NOMO-1 treated with dmso at 0.1 percent for 144 hours (cell line): ENCODE measurements at regions not wholly inside any gene's neighbourhood (a gene's known extent, or its start where the extent isn't known, plus 50 kb on each side); places are given as distances from the start of the nearest gene placed in this dataset.
"Not testable (repeated sequence)": the region's sequence is repeated elsewhere in the genome, so short reads cannot be mapped to it uniquely, and the experiment has no call there.

Experiments used
- DNase-seq: peaks from one replicate; lab custom pipeline; 2025; ENCODE audit not compliant: unreplicated experiment; lab: John Stamatoyannopoulos, UW

GRCh38 chr11:112637076-112637475 is 324.1 kb upstream of the NCAM1 start:
- no peak for DNase-seq

- DNase-seq = no peak
These were observed 323.3 kb upstream of the NCAM1 start for GRCh38 chr11:112637876-112638275.

- DNase-seq = no peak
These were observed 321.8 kb upstream of the NCAM1 start for GRCh38 chr11:112639469-112639868.

GRCh38 chr11:112643416-112643815 is 317.8 kb upstream of the NCAM1 start:
- DNase-seq = no peak

GRCh38 chr11:112644410-112645131 is 316.6 kb upstream of the NCAM1 start:
- DNase-seq = peak; percentile 54

GRCh38 chr11:112649856-112650255 is 311.4 kb upstream of the NCAM1 start:
- no peak for DNase-seq

GRCh38 chr11:112650527-112650926 is 310.7 kb upstream of the NCAM1 start:
- DNase-seq = no peak

GRCh38 chr11:112651386-112651785 is 309.8 kb upstream of the NCAM1 start:
- DNase-seq = no peak

- no peak for DNase-seq
These were observed 308.3 kb upstream of the NCAM1 start for GRCh38 chr11:112652786-112653390.

GRCh38 chr11:112655371-112655770 is 305.8 kb upstream of the NCAM1 start:
- DNase-seq = no peak

GRCh38 chr11:112656772-112657428 is 304.3 kb upstream of the NCAM1 start:
- DNase-seq = no peak

GRCh38 chr11:112658431-112658878 is 302.8 kb upstream of the NCAM1 start:
- no peak for DNase-seq

- DNase-seq = no peak
These were observed 300.1 kb upstream of the NCAM1 start for GRCh38 chr11:112661146-112661545.

GRCh38 chr11:112661571-112661970 is 299.6 kb upstream of the NCAM1 start:
- DNase-seq = no peak

- DNase-seq = no peak
These were observed 298.7 kb upstream of the NCAM1 start for GRCh38 chr11:112662554-112662953.

GRCh38 chr11:112663947-112664634 is 297.1 kb upstream of the NCAM1 start:
- DNase-seq = no peak

GRCh38 chr11:112665291-112665690 is 295.9 kb upstream of the NCAM1 start:
- DNase-seq = no peak

- no peak for DNase-seq
These were observed 295.0 kb upstream of the NCAM1 start for GRCh38 chr11:112666253-112666652.

- no peak for DNase-seq
These were observed 290.2 kb upstream of the NCAM1 start for GRCh38 chr11:112670806-112671570.

- not testable (repeated sequence) for DNase-seq
These were observed 287.8 kb upstream of the NCAM1 start for GRCh38 chr11:112673401-112673800.

GRCh38 chr11:112685111-112685510 is 276.1 kb upstream of the NCAM1 start:
- no peak for DNase-seq
